HEK293 (cell line): ENCODE measurements at regions not wholly inside any gene's neighbourhood (a gene's known extent, or its start where the extent isn't known, plus 50 kb on each side); places are given as distances from the start of the nearest gene placed in this dataset.
A peak's percentile ranks its signal among the peaks of the same experiment; 100 is the strongest.
"Not testable (repeated sequence)": the region's sequence is repeated elsewhere in the genome, so short reads cannot be mapped to it uniquely, and the experiment has no call there.

Experiments
- CTCF ChIA-PET: fragments of 350-600 bp; formaldehyde crosslinking; extraction: SDS; loops from one replicate; lab custom pipeline; 2021; ENCODE audit warnings: antibody characterized with exemption; lab: Yijun Ruan, JAX
- POLR2A ChIA-PET: fragments of 300-600 bp; formaldehyde crosslinking; extraction: SDS; loops from one replicate; lab custom pipeline; 2020; ENCODE audit warnings: antibody characterized with exemption, inconsistent platforms; lab: Yijun Ruan, JAX
- H3K27ac ChIP-seq: fragments of 200-500 bp; sonication (Bioruptor generic); 2 replicates; pipeline ENCODE4 v1.5.1; 2014; ENCODE audit warnings: low read depth, low read length, control low read depth, inconsistent platforms; ENCODE audit errors: extremely low read depth
- H3K36me3 ChIP-seq, 2 experiments: fragments of 200-500 bp in 1 of 2; sonication (Bioruptor generic) in 1 of 2; 1 replicate in 1 of 2; 2 replicates in 1 of 2; pipeline ENCODE4 v1.5.1; 2014 to 2017; ENCODE audit warnings: inconsistent platforms in 2 of 2, low read length in 2 of 2; ENCODE audit not compliant: control insufficient read depth in 2 of 2, insufficient read depth in 1 of 2
- H3K4me1 ChIP-seq: fragments of 200-500 bp; sonication (Bioruptor generic); 2 replicates; pipeline ENCODE4 v1.5.1; 2014; ENCODE audit warnings: mild to moderate bottlenecking, low read length, inconsistent platforms; ENCODE audit not compliant: control insufficient read depth, insufficient read depth
- H3K4me3 ChIP-seq: 2 replicates; pipeline ENCODE4 v1.5.1; 2011; ENCODE audit warnings: low read depth, mild to moderate bottlenecking, control low read depth, low read length, moderate library complexity
- H3K9me3 ChIP-seq: fragments of 200-500 bp; sonication (Bioruptor generic); 2 replicates; pipeline ENCODE4 v1.5.1; 2014; ENCODE audit warnings: low read depth, low read length, inconsistent platforms; ENCODE audit not compliant: control insufficient read depth, insufficient read depth
- KLF8 ChIP-seq: fragments of 450-650 bp; formaldehyde crosslinking; IDR thresholded peaks from 2 replicates; pipeline ENCODE4 v1.5.1; 2016; ENCODE audit warnings: missing biosample characterization, missing genetic modification characterization
- SP3 ChIP-seq: fragments of 450-650 bp; formaldehyde crosslinking; IDR thresholded peaks from 2 replicates; pipeline ENCODE4 v1.5.1; 2016; ENCODE audit warnings: missing biosample characterization, missing genetic modification characterization
- ZIC2 ChIP-seq: fragments of 450-650 bp; formaldehyde crosslinking; IDR thresholded peaks from 2 replicates; pipeline ENCODE4 v1.5.1; 2016; ENCODE audit warnings: missing biosample characterization, missing genetic modification characterization
- ZNF211 ChIP-seq: fragments of 450-650 bp; formaldehyde crosslinking; IDR thresholded peaks from 2 replicates; pipeline ENCODE4 v1.5.1; 2016; ENCODE audit warnings: low read depth, missing biosample characterization, missing genetic modification characterization
- ZNF239 ChIP-seq: fragments of 450-650 bp; formaldehyde crosslinking; IDR thresholded peaks from 2 replicates; pipeline ENCODE4 v1.5.1; 2016; ENCODE audit warnings: missing biosample characterization, missing genetic modification characterization
- ZNF274 ChIP-seq, 2 experiments: fragments of 200-500 bp in 1 of 2; fragments of 450-650 bp in 1 of 2; sonication (Bioruptor generic) in 1 of 2; formaldehyde crosslinking in 1 of 2; IDR thresholded peaks; 2 replicates each; pipeline versions ENCODE4 v1.5.1 to v1.6.1; 2014 to 2016; ENCODE audit warnings: borderline replicate concordance in 1 of 2, inconsistent platforms in 1 of 2, low read length in 1 of 2, missing biosample characterization in 1 of 2, missing genetic modification characterization in 1 of 2
- ZNF324 ChIP-seq: fragments of 450-650 bp; formaldehyde crosslinking; IDR thresholded peaks from 2 replicates; pipeline ENCODE4 v1.5.1; 2016; ENCODE audit warnings: missing biosample characterization, missing genetic modification characterization
- ZNF529 ChIP-seq: fragments of 450-650 bp; formaldehyde crosslinking; IDR thresholded peaks from 2 replicates; pipeline ENCODE4 v1.5.1; 2017; ENCODE audit warnings: missing genetic modification characterization, missing biosample characterization; ENCODE audit not compliant: insufficient replicate concordance
- ZNF707 ChIP-seq: fragments of 450-650 bp; formaldehyde crosslinking; IDR thresholded peaks from 2 replicates; pipeline ENCODE4 v1.5.1; 2016; ENCODE audit warnings: missing biosample characterization, missing genetic modification characterization
- ZNF830 ChIP-seq: fragments of 450-650 bp; IDR thresholded peaks from 2 replicates; pipeline ENCODE4 v1.5.0; 2018; ENCODE audit warnings: missing biosample characterization, missing genetic modification characterization, low read depth, mild to moderate bottlenecking, moderate library complexity
- TF ChIP-seq, protein P1 (sequence below): fragments of 450-650 bp; formaldehyde crosslinking; IDR thresholded peaks from 2 replicates; pipeline ENCODE4 v1.5.1; 2016; ENCODE audit warnings: missing biosample characterization, missing genetic modification characterization
- TF ChIP-seq, protein P2 (sequence below): fragments of 450-650 bp; formaldehyde crosslinking; IDR thresholded peaks from 2 replicates; pipeline ENCODE4 v1.5.1; 2017; ENCODE audit warnings: missing biosample characterization, missing genetic modification characterization
- TF ChIP-seq, protein P3 (sequence below): fragments of 450-650 bp; formaldehyde crosslinking; IDR thresholded peaks from 2 replicates; pipeline ENCODE4 v1.5.1; 2016; ENCODE audit warnings: missing biosample characterization, missing genetic modification characterization
- TF ChIP-seq, protein P4 (sequence below): fragments of 450-650 bp; formaldehyde crosslinking; conservative IDR thresholded peaks from 2 replicates; pipeline ENCODE4 v1.5.1; 2016; ENCODE audit warnings: low read depth, missing biosample characterization, missing genetic modification characterization
- TF ChIP-seq, protein P5 (sequence below): fragments of 450-650 bp; formaldehyde crosslinking; IDR thresholded peaks from 2 replicates; pipeline ENCODE4 v1.5.1; 2016; ENCODE audit warnings: missing biosample characterization, missing genetic modification characterization, borderline replicate concordance
- TF ChIP-seq, protein P6 (sequence below): IDR thresholded peaks from 2 replicates; pipeline ENCODE4 v1.6.1; 2011; ENCODE audit warnings: mild to moderate bottlenecking, low read depth, low read length, borderline replicate concordance

DNA sequence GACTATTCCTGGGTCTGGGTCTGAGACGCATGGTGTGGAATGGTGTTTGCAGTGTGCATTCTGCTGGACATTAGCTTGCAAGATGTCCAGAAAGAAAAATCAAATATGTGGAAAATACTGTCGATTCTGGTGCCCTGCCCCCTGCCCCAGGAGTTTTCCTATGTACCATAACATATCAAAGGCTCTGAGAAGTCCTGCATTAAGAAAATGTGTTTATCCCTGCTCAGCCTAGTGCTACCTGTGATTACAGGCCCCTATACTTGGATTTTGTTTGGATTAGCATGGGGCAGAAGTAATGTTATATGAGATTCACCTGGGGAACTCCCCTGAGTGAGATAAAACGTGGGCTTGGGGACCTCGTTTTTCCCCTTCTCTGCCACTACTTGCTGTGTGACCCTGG is 325.0 kb downstream of the CBLN1 start:
- Histone ChIP-seq H3K9me3 (no peaks in the 10 kb centered on the region), H3K4me3 (no peak overlapping the region), H3K36me3 (no peaks in the 10 kb centered on the region), H3K4me1 (no peaks in the 10 kb centered on the region), H3K27ac (no peak overlapping the region)
- ChIA-PET POLR2A (no interaction called here), CTCF (interaction anchor here (0.5 to 0.6 kb wide), 2 partner anchors 104 to 797 kb away, joined by 4 to 6 read pairs; no protein-coding TSS in a partner anchor)
- peak; percentile 80; the same call in 1 of the 2 replicates for TF ChIP-seq ZNF239 (tag by site-specific recombination)
- TF ChIP-seq, protein P1, sequence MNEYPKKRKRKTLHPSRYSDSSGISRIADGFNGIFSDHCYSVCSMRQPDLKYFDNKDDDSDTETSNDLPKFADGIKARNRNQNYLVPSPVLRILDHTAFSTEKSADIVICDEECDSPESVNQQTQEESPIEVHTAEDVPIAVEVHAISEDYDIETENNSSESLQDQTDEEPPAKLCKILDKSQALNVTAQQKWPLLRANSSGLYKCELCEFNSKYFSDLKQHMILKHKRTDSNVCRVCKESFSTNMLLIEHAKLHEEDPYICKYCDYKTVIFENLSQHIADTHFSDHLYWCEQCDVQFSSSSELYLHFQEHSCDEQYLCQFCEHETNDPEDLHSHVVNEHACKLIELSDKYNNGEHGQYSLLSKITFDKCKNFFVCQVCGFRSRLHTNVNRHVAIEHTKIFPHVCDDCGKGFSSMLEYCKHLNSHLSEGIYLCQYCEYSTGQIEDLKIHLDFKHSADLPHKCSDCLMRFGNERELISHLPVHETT (tag by site-specific recombination), result no peak

DNA sequence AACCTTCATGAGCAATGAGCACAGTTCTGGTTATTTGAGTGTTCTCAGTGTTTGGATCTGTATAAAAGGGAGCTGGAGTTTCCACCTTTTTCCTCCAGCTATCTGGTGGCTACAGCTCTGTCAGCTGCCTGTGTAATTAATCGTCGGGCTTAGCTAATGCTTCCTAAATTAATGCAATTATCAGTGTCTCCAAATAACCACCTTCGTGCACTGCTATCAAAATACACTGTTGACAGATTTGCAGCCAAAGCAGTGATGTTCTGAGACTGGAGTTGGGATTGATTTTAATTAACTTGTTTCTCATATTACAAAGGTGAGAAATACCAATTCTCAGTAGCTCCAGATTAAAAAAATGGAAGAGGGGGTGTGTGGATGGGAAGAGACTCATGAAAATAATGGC is 325.8 kb downstream of the CBLN1 start:
- Histone ChIP-seq H3K27ac (no peak overlapping the region), H3K36me3 (no peaks in the 10 kb centered on the region), H3K4me1 (no peaks in the 10 kb centered on the region)
- POLR2A ChIA-PET, result no interaction called here
- TF ChIP-seq ZNF211 (tag by site-specific recombination), result no peak
- TF ChIP-seq ZIC2 (tag by site-specific recombination), result no peak
- TF ChIP-seq ZNF830, result no peak
- TF ChIP-seq ZNF707 (tag by site-specific recombination), result no peak
- no peak for TF ChIP-seq SP3
- TF ChIP-seq ZNF529 (tag by site-specific recombination), result no peak
- no peak for TF ChIP-seq ZNF274 (IDR thresholded peaks at IDR 0.05; ENCODE audit: low read length)
- no peak for TF ChIP-seq ZNF274 (tag by site-specific recombination; IDR thresholded peaks at IDR 0.05; ENCODE audit: borderline replicate concordance)
- TF ChIP-seq KLF8 (tag by site-specific recombination), result no peak
- no peak for TF ChIP-seq ZNF324 (tag by site-specific recombination)
- TF ChIP-seq, protein P2, sequence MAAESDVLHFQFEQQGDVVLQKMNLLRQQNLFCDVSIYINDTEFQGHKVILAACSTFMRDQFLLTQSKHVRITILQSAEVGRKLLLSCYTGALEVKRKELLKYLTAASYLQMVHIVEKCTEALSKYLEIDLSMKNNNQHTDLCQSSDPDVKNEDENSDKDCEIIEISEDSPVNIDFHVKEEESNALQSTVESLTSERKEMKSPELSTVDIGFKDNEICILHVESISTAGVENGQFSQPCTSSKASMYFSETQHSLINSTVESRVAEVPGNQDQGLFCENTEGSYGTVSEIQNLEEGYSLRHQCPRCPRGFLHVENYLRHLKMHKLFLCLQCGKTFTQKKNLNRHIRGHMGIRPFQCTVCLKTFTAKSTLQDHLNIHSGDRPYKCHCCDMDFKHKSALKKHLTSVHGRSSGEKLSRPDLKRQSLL (tag by site-specific recombination), result no peak
- TF ChIP-seq, protein P3, sequence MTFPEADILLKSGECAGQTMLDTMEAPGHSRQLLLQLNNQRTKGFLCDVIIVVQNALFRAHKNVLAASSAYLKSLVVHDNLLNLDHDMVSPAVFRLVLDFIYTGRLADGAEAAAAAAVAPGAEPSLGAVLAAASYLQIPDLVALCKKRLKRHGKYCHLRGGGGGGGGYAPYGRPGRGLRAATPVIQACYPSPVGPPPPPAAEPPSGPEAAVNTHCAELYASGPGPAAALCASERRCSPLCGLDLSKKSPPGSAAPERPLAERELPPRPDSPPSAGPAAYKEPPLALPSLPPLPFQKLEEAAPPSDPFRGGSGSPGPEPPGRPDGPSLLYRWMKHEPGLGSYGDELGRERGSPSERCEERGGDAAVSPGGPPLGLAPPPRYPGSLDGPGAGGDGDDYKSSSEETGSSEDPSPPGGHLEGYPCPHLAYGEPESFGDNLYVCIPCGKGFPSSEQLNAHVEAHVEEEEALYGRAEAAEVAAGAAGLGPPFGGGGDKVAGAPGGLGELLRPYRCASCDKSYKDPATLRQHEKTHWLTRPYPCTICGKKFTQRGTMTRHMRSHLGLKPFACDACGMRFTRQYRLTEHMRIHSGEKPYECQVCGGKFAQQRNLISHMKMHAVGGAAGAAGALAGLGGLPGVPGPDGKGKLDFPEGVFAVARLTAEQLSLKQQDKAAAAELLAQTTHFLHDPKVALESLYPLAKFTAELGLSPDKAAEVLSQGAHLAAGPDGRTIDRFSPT (tag by site-specific recombination), result no peak
- TF ChIP-seq, protein P4, sequence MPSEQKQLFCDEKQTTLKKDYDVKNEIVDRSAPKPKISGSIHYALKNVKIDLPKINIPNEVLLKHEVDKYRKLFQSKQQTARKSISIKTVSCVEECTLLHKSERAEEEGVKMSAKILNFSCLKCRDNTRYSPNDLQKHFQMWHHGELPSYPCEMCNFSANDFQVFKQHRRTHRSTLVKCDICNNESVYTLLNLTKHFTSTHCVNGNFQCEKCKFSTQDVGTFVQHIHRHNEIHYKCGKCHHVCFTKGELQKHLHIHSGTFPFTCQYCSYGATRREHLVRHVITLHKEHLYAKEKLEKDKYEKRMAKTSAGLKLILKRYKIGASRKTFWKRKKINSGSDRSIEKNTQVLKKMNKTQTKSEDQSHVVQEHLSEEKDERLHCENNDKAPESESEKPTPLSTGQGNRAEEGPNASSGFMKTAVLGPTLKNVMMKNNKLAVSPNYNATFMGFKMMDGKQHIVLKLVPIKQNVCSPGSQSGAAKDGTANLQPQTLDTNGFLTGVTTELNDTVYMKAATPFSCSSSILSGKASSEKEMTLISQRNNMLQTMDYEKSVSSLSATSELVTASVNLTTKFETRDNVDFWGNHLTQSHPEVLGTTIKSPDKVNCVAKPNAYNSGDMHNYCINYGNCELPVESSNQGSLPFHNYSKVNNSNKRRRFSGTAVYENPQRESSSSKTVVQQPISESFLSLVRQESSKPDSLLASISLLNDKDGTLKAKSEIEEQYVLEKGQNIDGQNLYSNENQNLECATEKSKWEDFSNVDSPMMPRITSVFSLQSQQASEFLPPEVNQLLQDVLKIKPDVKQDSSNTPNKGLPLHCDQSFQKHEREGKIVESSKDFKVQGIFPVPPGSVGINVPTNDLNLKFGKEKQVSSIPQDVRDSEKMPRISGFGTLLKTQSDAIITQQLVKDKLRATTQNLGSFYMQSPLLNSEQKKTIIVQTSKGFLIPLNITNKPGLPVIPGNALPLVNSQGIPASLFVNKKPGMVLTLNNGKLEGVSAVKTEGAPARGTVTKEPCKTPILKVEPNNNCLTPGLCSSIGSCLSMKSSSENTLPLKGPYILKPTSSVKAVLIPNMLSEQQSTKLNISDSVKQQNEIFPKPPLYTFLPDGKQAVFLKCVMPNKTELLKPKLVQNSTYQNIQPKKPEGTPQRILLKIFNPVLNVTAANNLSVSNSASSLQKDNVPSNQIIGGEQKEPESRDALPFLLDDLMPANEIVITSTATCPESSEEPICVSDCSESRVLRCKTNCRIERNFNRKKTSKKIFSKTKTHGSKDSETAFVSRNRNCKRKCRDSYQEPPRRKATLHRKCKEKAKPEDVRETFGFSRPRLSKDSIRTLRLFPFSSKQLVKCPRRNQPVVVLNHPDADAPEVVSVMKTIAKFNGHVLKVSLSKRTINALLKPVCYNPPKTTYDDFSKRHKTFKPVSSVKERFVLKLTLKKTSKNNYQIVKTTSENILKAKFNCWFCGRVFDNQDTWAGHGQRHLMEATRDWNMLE (tag by site-specific recombination), result no peak
- TF ChIP-seq, protein P5, sequence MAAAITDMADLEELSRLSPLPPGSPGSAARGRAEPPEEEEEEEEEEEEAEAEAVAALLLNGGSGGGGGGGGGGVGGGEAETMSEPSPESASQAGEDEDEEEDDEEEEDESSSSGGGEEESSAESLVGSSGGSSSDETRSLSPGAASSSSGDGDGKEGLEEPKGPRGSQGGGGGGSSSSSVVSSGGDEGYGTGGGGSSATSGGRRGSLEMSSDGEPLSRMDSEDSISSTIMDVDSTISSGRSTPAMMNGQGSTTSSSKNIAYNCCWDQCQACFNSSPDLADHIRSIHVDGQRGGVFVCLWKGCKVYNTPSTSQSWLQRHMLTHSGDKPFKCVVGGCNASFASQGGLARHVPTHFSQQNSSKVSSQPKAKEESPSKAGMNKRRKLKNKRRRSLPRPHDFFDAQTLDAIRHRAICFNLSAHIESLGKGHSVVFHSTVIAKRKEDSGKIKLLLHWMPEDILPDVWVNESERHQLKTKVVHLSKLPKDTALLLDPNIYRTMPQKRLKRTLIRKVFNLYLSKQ (tag by site-specific recombination), result no peak
- TF ChIP-seq, protein P6, sequence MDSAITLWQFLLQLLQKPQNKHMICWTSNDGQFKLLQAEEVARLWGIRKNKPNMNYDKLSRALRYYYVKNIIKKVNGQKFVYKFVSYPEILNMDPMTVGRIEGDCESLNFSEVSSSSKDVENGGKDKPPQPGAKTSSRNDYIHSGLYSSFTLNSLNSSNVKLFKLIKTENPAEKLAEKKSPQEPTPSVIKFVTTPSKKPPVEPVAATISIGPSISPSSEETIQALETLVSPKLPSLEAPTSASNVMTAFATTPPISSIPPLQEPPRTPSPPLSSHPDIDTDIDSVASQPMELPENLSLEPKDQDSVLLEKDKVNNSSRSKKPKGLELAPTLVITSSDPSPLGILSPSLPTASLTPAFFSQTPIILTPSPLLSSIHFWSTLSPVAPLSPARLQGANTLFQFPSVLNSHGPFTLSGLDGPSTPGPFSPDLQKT, result no peak
- TF ChIP-seq, all 188 proteins: peak for 0
- CTCF ChIA-PET, result interaction anchor here (0.6 kb wide), 1 partner anchor 243 kb away, joined by 3 read pairs; no protein-coding TSS in a partner anchor
- no peak overlapping the region for H3K4me3 ChIP-seq
- no peaks in the 10 kb centered on the region for H3K9me3 ChIP-seq

DNA sequence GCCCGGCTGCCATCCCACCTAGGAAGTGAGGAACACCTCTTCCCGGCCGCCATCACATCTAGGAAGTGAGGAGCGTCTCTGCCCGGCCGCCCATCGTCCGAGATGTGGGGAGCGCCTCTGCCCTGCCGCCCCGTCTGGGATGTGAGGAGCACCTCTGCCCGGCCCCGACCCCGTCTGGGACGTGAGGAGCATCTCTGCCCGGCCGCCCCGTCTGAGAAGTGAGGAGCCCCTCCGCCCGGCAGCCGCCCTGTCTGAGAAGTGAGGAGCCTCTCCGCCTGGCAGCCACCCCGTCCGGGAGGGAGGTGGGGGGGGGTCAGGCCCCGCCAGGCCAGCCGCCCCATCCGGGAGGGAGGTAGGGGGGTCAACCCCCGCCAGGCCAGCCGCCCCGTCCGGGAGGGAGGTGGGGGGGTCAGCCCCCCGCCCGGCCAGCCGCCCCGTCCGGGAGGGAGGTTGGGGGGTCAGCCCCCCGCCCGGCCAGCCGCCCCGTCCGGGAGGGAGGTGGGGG is 330.0 kb downstream of the CBLN1 start:
- H3K4me1 ChIP-seq, CTCF ChIA-PET, POLR2A ChIA-PET, H3K4me3 ChIP-seq, H3K27ac ChIP-seq, H3K36me3 ChIP-seq, H3K9me3 ChIP-seq: not testable (repeated sequence)
